BJ (cell line): ENCODE measurements at regions not wholly inside any gene's neighbourhood (a gene's known extent, or its start where the extent isn't known, plus 50 kb on each side); places are given as distances from the start of the nearest gene placed in this dataset.

Experiments
- CTCF ChIA-PET: fragments of 350-600 bp; formaldehyde crosslinking; extraction: SDS; loops from one replicate; lab custom pipeline; 2021; ENCODE audit warnings: antibody characterized with exemption, inconsistent platforms; lab: Yijun Ruan, JAX
- POLR2A ChIA-PET: fragments of 300-600 bp; sonication (Branson Sonifier 250); formaldehyde crosslinking; extraction: SDS; loops from one replicate; lab custom pipeline; 2021; ENCODE audit warnings: antibody characterized with exemption; lab: Charles Lee
- DNase-seq: peaks from one replicate; pipeline ENCODE4 v3.0.0-alpha.2; 2011; ENCODE audit warnings: low read depth
- H3K27me3 ChIP-seq: 2 replicates; pipeline ENCODE4 v1.6.0; 2011; ENCODE audit warnings: low read length; ENCODE audit not compliant: control insufficient read depth, insufficient read depth
- H3K36me3 ChIP-seq: 2 replicates; pipeline ENCODE4 v1.5.1; 2011; ENCODE audit warnings: low read length; ENCODE audit not compliant: control insufficient read depth, insufficient read depth
- H3K4me3 ChIP-seq: 2 replicates; pipeline ENCODE4 v1.5.1; 2011; ENCODE audit warnings: low read depth, mild to moderate bottlenecking, control low read depth, low read length
- CTCF ChIP-seq: IDR thresholded peaks from 2 replicates; pipeline ENCODE4 v1.5.1; 2011; ENCODE audit warnings: low read depth, mild to moderate bottlenecking, control low read depth, inconsistent platforms, low read length, moderate library complexity; ENCODE audit not compliant: insufficient read depth

GRCh38 chr20:4065391-4065844 lies 50.1 kb upstream of the RNF24 start:
- Histone ChIP-seq H3K36me3 (no peaks in the 10 kb centered on the region), H3K27me3 (no peaks in the 10 kb centered on the region), H3K4me3 (no peak overlapping the region)
- TF ChIP-seq CTCF, result no peak
- ChIA-PET CTCF (interaction anchor here (1.0 to 3.2 kb wide), 3 partner anchors 20 to 52 kb away, joined by 3 to 10 read pairs (median 5); no protein-coding TSS in a partner anchor), POLR2A (no interaction called here)
- no peak for DNase-seq
